ENCODE measurements at regions not wholly inside any gene's neighbourhood (a gene's known extent, or its start where the extent isn't known, plus 50 kb on each side); places are given as distances from the start of the nearest gene placed in this dataset.

DNA sequence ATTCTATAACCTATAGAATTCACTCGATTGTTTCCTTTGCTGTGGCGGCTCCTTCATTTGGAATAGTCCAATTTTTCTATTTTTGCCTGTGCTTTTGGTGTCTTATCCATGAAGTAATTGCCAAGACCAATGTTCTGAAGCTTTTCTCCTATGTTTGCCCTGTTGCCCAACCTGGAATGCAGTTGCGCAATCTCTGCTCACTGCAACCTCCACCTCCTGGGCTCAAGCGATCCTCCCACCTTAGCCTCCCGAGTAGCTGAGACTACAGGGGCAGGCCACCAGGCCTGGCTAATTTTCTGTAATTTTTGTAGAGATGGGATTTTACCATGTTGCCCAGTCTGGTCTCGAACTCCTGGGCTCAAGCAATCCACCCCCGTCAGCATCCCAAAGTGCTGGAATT is 163.5 kb downstream of the OR2B2 start (continued):
- TF ChIP-seq, protein P1, sequence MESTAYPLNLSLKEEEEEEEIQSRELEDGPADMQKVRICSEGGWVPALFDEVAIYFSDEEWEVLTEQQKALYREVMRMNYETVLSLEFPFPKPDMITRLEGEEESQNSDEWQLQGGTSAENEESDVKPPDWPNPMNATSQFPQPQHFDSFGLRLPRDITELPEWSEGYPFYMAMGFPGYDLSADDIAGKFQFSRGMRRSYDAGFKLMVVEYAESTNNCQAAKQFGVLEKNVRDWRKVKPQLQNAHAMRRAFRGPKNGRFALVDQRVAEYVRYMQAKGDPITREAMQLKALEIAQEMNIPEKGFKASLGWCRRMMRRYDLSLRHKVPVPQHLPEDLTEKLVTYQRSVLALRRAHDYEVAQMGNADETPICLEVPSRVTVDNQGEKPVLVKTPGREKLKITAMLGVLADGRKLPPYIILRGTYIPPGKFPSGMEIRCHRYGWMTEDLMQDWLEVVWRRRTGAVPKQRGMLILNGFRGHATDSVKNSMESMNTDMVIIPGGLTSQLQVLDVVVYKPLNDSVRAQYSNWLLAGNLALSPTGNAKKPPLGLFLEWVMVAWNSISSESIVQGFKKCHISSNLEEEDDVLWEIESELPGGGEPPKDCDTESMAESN (CRISPR knock-in tag; conservative IDR thresholded peaks at IDR 0.05) = no peak
- TF ChIP-seq ZNF749 (CRISPR knock-in tag; IDR thresholded peaks at IDR 0.05; ENCODE audit: borderline replicate concordance) (no peak), POGZ (CRISPR knock-in tag; IDR thresholded peaks at IDR 0.05) (peak; percentile 53; the same call in 1 of the 2 replicates), ZNF558 (CRISPR knock-in tag; IDR thresholded peaks at IDR 0.05; ENCODE audit: borderline replicate concordance) (no peak), ZNF788 (CRISPR knock-in tag; IDR thresholded peaks at IDR 0.05; ENCODE audit: borderline replicate concordance) (no peak), CREB3 (CRISPR knock-in tag; IDR thresholded peaks at IDR 0.05) (no peak), ZNF781 (CRISPR knock-in tag; IDR thresholded peaks at IDR 0.05; ENCODE audit: borderline replicate concordance, not compliant biosample characterization) (no peak), ATF2 (CRISPR knock-in tag; IDR thresholded peaks at IDR 0.05) (no peak), DR1 (CRISPR knock-in tag; IDR thresholded peaks at IDR 0.05) (no peak), TEAD2 (CRISPR knock-in tag; IDR thresholded peaks at IDR 0.05) (no peak), ZNF143 (CRISPR knock-in tag; IDR thresholded peaks at IDR 0.05) (no peak), REL (CRISPR knock-in tag; conservative IDR thresholded peaks at IDR 0.05) (no peak), FOXA1 (IDR thresholded peaks at IDR 0.05) (no peak), FOXA1 (CRISPR knock-in tag; IDR thresholded peaks at IDR 0.05) (0 out of 2 replicates have a peak, but pooled peaks have one; percentile 33), HINFP (CRISPR knock-in tag; IDR thresholded peaks at IDR 0.05; ENCODE audit: low read depth) (no peak), ZNF704 (CRISPR knock-in tag; IDR thresholded peaks at IDR 0.05; ENCODE audit: borderline replicate concordance) (no peak), ZMYM2 (CRISPR knock-in tag; IDR thresholded peaks at IDR 0.05) (peak; percentile 74; the same call in 1 of the 2 replicates), ZFP36L2 (CRISPR knock-in tag; IDR thresholded peaks at IDR 0.05) (no peak), ZNF672 (CRISPR knock-in tag; IDR thresholded peaks at IDR 0.05) (no peak)
- TF ChIP-seq, protein P2, sequence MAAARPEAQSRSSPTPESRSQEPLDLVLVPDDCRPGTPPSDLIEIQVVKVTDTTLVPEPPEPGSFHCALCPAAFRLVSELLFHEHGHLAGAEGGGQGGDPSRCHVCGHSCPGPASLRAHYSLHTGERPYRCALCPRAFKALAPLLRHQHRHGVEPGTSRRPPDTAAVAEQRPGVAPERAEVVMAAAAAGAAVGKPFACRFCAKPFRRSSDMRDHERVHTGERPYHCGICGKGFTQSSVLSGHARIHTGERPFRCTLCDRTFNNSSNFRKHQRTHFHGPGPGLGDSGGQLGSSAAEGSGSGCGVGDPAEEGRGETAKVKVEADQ (CRISPR knock-in tag; IDR thresholded peaks at IDR 0.05; ENCODE audit: borderline replicate concordance) = no peak
- TF ChIP-seq, protein P3, sequence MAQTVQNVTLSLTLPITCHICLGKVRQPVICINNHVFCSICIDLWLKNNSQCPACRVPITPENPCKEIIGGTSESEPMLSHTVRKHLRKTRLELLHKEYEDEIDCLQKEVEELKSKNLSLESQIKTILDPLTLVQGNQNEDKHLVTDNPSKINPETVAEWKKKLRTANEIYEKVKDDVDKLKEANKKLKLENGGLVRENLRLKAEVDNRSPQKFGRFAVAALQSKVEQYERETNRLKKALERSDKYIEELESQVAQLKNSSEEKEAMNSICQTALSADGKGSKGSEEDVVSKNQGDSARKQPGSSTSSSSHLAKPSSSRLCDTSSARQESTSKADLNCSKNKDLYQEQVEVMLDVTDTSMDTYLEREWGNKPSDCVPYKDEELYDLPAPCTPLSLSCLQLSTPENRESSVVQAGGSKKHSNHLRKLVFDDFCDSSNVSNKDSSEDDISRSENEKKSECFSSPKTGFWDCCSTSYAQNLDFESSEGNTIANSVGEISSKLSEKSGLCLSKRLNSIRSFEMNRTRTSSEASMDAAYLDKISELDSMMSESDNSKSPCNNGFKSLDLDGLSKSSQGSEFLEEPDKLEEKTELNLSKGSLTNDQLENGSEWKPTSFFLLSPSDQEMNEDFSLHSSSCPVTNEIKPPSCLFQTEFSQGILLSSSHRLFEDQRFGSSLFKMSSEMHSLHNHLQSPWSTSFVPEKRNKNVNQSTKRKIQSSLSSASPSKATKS (CRISPR knock-in tag; IDR thresholded peaks at IDR 0.05) = no peak

Data from HepG2 (cell line).